Colonic mucosa (tissue), 4 donors: ENCODE measurements at regions not wholly inside any gene's neighbourhood (a gene's known extent, or its start where the extent isn't known, plus 50 kb on each side); places are given as distances from the start of the nearest gene placed in this dataset.

Experiments
- DNase-seq: peaks from one replicate; pipeline ENCODE4 v3.0.0-alpha.2; 2020
- H3K27ac ChIP-seq: fragments of 200-600 bp; one replicate; pipeline ENCODE4 v1.8.0; 2021
- H3K27me3 ChIP-seq: fragments of 200-600 bp; one replicate; pipeline ENCODE4 v1.8.0; 2021
- H3K36me3 ChIP-seq: fragments of 200-600 bp; one replicate; pipeline ENCODE4 v1.8.0; 2021
- H3K4me1 ChIP-seq: fragments of 200-600 bp; one replicate; pipeline ENCODE4 v1.8.0; 2021; ENCODE audit warnings: mild to moderate bottlenecking
- H3K4me3 ChIP-seq: fragments of 200-600 bp; one replicate; pipeline ENCODE4 v1.8.0; 2021
- H3K9ac ChIP-seq, 2 donors: one replicate each; pipeline ENCODE4 v1.7.0; 2013; ENCODE audit warnings: control low read depth in 2 of 2, low read depth in 2 of 2, low read length in 2 of 2
- H3K9me3 ChIP-seq: fragments of 200-600 bp; one replicate; pipeline ENCODE4 v1.8.0; 2021
- CTCF ChIP-seq: fragments of 200-600 bp; IDR thresholded peaks from one replicate; pipeline ENCODE4 v1.8.0; 2022; ENCODE audit warnings: antibody characterized with exemption, mild to moderate bottlenecking
- intact Hi-C: fragments of 100-400 bp; cut with DNase I; formaldehyde crosslinking; loops from one replicate; pipeline ENCODE4 v1.14.1; 2022
- donor health status: healthy.
- donor health status: DM: no; HTN: no; CAD: no.
- donor health status: DM: no; HTN: no; CAD: no.

GRCh38 chr17:22300177-22300576 lies 607.9 kb downstream of the KCNJ18 start:
- DNase-seq: no peak
- no peak overlapping the region for H3K27ac ChIP-seq
- no peak overlapping the region for H3K4me3 ChIP-seq
- H3K9ac ChIP-seq: no peak overlapping the region
- H3K36me3 ChIP-seq: no peaks in the 10 kb centered on the region
- H3K27me3 ChIP-seq: no peaks in the 10 kb centered on the region
- intact Hi-C loops: no loop called here
- TF ChIP-seq CTCF: no peak
- H3K4me1 ChIP-seq: no peaks in the 10 kb centered on the region
- no peaks in the 10 kb centered on the region for H3K9me3 ChIP-seq

- no peaks in the 10 kb centered on the region for H3K4me1 ChIP-seq
- no peak for TF ChIP-seq CTCF
- no peak overlapping the region for H3K4me3 ChIP-seq
- no peaks in the 10 kb centered on the region for H3K9me3 ChIP-seq
- no peaks in the 10 kb centered on the region for H3K27me3 ChIP-seq
- H3K36me3 ChIP-seq: no peaks in the 10 kb centered on the region
- intact Hi-C loops: no loop called here
- H3K9ac ChIP-seq: no peak overlapping the region
- H3K27ac ChIP-seq: no peak overlapping the region
- DNase-seq: no peak
Measured at GRCh38 chr17:22300731-22301352, 608.5 kb downstream of the KCNJ18 start.

GRCh38 chr17:22301353-22301745 lies 609.0 kb downstream of the KCNJ18 start:
- Histone ChIP-seq H3K27ac (no peak overlapping the region), H3K4me3 (no peak overlapping the region), H3K4me1 (no peaks in the 10 kb centered on the region), H3K9ac (no peak overlapping the region), H3K9me3 (no peaks in the 10 kb centered on the region), H3K27me3 (no peaks in the 10 kb centered on the region), H3K36me3 (no peaks in the 10 kb centered on the region)
- no peak for DNase-seq
- no peak for TF ChIP-seq CTCF
- intact Hi-C loops: no loop called here

- no peak for TF ChIP-seq CTCF
- Histone ChIP-seq H3K27ac (no peak overlapping the region), H3K27me3 (no peaks in the 10 kb centered on the region), H3K9me3 (no peaks in the 10 kb centered on the region), H3K4me1 (no peaks in the 10 kb centered on the region), H3K9ac (no peak overlapping the region), H3K4me3 (no peak overlapping the region), H3K36me3 (no peaks in the 10 kb centered on the region)
- no peak for DNase-seq
- intact Hi-C loops: no loop called here
Measured at GRCh38 chr17:22303096-22303495, 610.8 kb downstream of the KCNJ18 start.

- no peak overlapping the region for H3K27ac ChIP-seq
- no peak for TF ChIP-seq CTCF
- H3K27me3 ChIP-seq: no peaks in the 10 kb centered on the region
- H3K9me3 ChIP-seq: no peaks in the 10 kb centered on the region
- H3K4me3 ChIP-seq: no peak overlapping the region
- intact Hi-C loops: no loop called here
- H3K4me1 ChIP-seq: no peaks in the 10 kb centered on the region
- H3K36me3 ChIP-seq: no peaks in the 10 kb centered on the region
- DNase-seq: no peak
- no peak overlapping the region for H3K9ac ChIP-seq
Measured at GRCh38 chr17:22303865-22304264, 611.5 kb downstream of the KCNJ18 start.
